GM03348 (cell line): ENCODE measurements at regions not wholly inside any gene's neighbourhood (a gene's known extent, or its start where the extent isn't known, plus 50 kb on each side); places are given as distances from the start of the nearest gene placed in this dataset.
A peak's percentile ranks its signal among the peaks of the same experiment; 100 is the strongest.

ENCODE experiments used
- DNase-seq: peaks from one replicate; pipeline ENCODE4 v3.0.0; 2012; ENCODE audit warnings: low spot score

GRCh38 chr7:96410126-96410839 lies 88.4 kb upstream of the SLC25A13 start:
- DNase-seq = no peak

- DNase-seq = no peak
These were observed 87.0 kb upstream of the SLC25A13 start for GRCh38 chr7:96408881-96409280.

GRCh38 chr7:96407427-96407826 lies 85.5 kb upstream of the SLC25A13 start:
- peak; percentile 25 for DNase-seq

- DNase-seq = no peak
These were observed 81.0 kb upstream of the SLC25A13 start for GRCh38 chr7:96402913-96403312.

GRCh38 chr7:96401200-96401599 lies 79.3 kb upstream of the SLC25A13 start:
- no peak for DNase-seq

GRCh38 chr7:96400518-96400917 lies 78.6 kb upstream of the SLC25A13 start:
- no peak for DNase-seq

- DNase-seq = no peak
These were observed 78.1 kb upstream of the SLC25A13 start for GRCh38 chr7:96400001-96400400.

GRCh38 chr7:96397936-96398598 lies 76.2 kb upstream of the SLC25A13 start:
- DNase-seq = peak; percentile 15

- DNase-seq = peak; percentile 71
These were observed 66.9 kb upstream of the SLC25A13 start for GRCh38 chr7:96388620-96389383.

GRCh38 chr7:96388166-96388565 lies 66.3 kb upstream of the SLC25A13 start:
- DNase-seq = peak; percentile 11

GRCh38 chr7:96380111-96380512 lies 58.2 kb upstream of the SLC25A13 start:
- DNase-seq = no peak

- DNase-seq = no peak
These were observed 55.5 kb upstream of the SLC25A13 start for GRCh38 chr7:96377399-96377798.
